PC-9 (cell line): ENCODE measurements at regions not wholly inside any gene's neighbourhood (a gene's known extent, or its start where the extent isn't known, plus 50 kb on each side); places are given as distances from the start of the nearest gene placed in this dataset.

Source experiments
- EZH2 ChIP-seq: fragments of 200-600 bp; sonication (generic); IDR thresholded peaks from 2 replicates; pipeline ENCODE4 v1.8.0; 2017; ENCODE audit warnings: antibody characterized with exemption, low read depth
- TF ChIP-seq, protein P1 (sequence below): fragments of 200-600 bp; sonication (generic); conservative IDR thresholded peaks from 2 replicates; pipeline ENCODE4 v1.6.1; 2017; ENCODE audit warnings: mixed run types, antibody characterized with exemption, mild to moderate bottlenecking, moderate library complexity

DNA sequence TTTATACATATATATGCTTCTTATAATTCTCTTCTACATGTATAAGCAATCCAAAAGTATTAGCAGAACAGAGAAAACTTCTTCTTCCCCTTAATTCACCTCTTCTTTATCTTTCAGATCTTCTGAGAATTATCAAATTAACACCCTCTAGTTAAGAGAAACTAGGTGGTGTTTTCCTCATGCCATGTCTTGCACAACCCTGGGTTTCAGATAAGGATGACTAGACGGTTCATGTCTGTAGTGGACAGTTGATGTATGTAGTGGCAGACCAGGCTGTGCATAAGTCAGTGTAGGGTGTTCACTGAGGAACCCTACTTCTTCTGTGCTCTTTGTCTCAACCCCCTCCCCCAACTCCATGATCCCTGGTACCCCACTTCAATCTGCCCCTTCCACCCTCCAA, 187.3 kb downstream of the SAMD5 start:
- TF ChIP-seq, protein P1, sequence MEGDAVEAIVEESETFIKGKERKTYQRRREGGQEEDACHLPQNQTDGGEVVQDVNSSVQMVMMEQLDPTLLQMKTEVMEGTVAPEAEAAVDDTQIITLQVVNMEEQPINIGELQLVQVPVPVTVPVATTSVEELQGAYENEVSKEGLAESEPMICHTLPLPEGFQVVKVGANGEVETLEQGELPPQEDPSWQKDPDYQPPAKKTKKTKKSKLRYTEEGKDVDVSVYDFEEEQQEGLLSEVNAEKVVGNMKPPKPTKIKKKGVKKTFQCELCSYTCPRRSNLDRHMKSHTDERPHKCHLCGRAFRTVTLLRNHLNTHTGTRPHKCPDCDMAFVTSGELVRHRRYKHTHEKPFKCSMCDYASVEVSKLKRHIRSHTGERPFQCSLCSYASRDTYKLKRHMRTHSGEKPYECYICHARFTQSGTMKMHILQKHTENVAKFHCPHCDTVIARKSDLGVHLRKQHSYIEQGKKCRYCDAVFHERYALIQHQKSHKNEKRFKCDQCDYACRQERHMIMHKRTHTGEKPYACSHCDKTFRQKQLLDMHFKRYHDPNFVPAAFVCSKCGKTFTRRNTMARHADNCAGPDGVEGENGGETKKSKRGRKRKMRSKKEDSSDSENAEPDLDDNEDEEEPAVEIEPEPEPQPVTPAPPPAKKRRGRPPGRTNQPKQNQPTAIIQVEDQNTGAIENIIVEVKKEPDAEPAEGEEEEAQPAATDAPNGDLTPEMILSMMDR: no peak
- TF ChIP-seq EZH2: no peak
